Mesothelial cell of epicardium (in vitro differentiated cells): ENCODE measurements at regions not wholly inside any gene's neighbourhood (a gene's known extent, or its start where the extent isn't known, plus 50 kb on each side); places are given as distances from the start of the nearest gene placed in this dataset.

Source experiments
- DNase-seq, 2 experiments: peaks; one replicate each; pipeline ENCODE4 v3.0.0; 2021; ENCODE audit warnings: low spot score in 2 of 2; ENCODE audit not compliant: unreplicated experiment in 2 of 2
- H3K27ac Mint-ChIP-seq: 2 replicates; pipeline ENCODE4 v1.8.0; 2021; ENCODE audit warnings: mixed read lengths
- H3K27me3 Mint-ChIP-seq: 2 replicates; pipeline ENCODE4 v1.8.0; 2021; ENCODE audit warnings: low read depth, mixed read lengths
- H3K36me3 Mint-ChIP-seq: 2 replicates; pipeline ENCODE4 v1.8.0; 2021; ENCODE audit warnings: mixed read lengths
- H3K4me1 Mint-ChIP-seq: 2 replicates; pipeline ENCODE4 v1.8.0; 2021; ENCODE audit warnings: mixed read lengths
- H3K4me3 Mint-ChIP-seq: 2 replicates; pipeline ENCODE4 v1.8.0; 2021; ENCODE audit warnings: mild to moderate bottlenecking, moderate library complexity, mixed read lengths
- H3K9me3 Mint-ChIP-seq: 2 replicates; pipeline ENCODE4 v1.8.0; 2021; ENCODE audit warnings: mixed read lengths
- TF ChIP-seq, protein P1 (sequence below): fragments of 200-600 bp; sonication (generic); IDR thresholded peaks from one replicate; pipeline ENCODE4 v1.5.0; 2021; ENCODE audit warnings: antibody characterized with exemption; ENCODE audit not compliant: unreplicated experiment

DNA sequence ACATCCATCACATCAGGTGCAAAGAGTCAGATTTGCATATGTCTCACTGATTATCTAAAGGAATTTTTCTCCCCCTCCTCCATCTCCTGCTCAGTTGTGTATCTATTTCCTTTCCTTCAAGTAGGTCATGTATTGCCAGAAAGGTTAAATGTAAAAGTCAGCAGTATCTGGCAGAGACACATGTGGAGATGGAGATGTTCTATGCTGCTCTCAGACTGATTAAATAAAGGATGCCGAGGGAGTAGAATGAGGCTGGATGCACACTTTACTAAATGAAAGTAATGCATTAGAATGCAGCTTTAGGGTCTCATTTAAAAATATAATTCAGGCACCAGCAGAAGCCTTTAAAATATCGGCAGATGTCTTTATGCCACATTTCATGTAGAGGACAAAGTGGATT, 555.3 kb downstream of the RNF144A start:
- Mint-ChIP-seq H3K4me1 (peaks cover 2% of the 10 kb centered on the region), H3K27me3 (peaks cover 1% of the 10 kb centered on the region), H3K27ac (no peak overlapping the region), H3K9me3 (no peaks in the 10 kb centered on the region), H3K36me3 (no peaks in the 10 kb centered on the region), H3K4me3 (no peak overlapping the region)
- TF ChIP-seq, protein P1, sequence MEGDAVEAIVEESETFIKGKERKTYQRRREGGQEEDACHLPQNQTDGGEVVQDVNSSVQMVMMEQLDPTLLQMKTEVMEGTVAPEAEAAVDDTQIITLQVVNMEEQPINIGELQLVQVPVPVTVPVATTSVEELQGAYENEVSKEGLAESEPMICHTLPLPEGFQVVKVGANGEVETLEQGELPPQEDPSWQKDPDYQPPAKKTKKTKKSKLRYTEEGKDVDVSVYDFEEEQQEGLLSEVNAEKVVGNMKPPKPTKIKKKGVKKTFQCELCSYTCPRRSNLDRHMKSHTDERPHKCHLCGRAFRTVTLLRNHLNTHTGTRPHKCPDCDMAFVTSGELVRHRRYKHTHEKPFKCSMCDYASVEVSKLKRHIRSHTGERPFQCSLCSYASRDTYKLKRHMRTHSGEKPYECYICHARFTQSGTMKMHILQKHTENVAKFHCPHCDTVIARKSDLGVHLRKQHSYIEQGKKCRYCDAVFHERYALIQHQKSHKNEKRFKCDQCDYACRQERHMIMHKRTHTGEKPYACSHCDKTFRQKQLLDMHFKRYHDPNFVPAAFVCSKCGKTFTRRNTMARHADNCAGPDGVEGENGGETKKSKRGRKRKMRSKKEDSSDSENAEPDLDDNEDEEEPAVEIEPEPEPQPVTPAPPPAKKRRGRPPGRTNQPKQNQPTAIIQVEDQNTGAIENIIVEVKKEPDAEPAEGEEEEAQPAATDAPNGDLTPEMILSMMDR, result no peak
- no peak for DNase-seq

DNA sequence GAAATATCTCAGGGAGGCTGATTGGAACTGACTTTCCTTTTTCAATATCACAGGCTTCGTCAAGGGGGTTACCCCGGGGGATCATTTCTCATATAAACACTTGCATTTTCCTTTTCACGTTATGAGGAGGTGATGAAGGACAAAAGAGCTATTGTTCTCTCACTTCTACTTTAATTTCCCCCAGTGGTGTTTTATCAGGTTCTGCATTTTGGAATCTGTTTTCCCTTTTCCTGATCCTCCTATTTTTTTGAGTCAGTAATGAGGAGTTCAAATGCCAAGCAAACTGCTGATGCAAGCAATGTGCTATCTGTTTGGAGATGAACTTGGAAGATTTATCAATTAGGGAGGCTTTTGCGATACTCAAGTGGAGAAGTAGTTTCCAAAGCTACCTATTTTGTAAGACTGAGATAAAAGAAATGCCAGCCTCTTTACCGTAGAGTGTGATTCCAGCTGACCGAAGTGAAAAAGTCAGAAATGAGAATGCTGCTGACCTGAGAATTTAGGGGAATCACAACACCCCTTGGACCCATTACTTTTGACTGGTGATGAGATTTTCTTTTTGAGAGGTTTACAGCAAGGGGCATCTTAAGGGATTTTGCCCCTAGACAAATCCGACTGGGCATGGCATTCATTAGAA, 556.0 kb downstream of the RNF144A start:
- Mint-ChIP-seq H3K27me3 (peaks cover 1% of the 10 kb centered on the region), H3K4me1 (peaks cover 2% of the 10 kb centered on the region), H3K36me3 (no peaks in the 10 kb centered on the region), H3K4me3 (no peak overlapping the region), H3K27ac (no peak overlapping the region), H3K9me3 (no peaks in the 10 kb centered on the region)
- TF ChIP-seq, protein P1, result no peak
- DNase-seq, result no peak

DNA sequence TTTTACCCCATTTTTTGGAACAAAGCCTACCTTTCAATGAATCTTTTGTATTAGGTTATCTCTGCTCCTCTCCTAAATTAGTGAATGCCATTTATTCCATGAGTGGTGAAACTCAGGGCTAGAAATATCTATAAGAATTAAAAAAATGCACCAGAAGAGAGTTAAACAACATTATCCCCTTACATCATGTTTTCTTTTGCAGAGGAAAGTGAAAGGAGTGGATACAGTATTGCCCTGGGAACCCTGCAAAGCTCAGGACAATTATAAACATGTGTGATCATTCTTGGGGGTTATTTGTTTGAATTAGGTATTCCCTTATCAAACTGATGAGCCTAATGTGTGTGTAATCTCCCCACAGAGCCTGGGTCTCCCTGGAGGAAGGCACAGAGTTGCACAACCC, 559.2 kb downstream of the RNF144A start:
- no peak for DNase-seq
- no peak overlapping the region for H3K4me3 Mint-ChIP-seq
- H3K36me3 Mint-ChIP-seq, result no peaks in the 10 kb centered on the region
- H3K4me1 Mint-ChIP-seq, result peaks cover 2% of the 10 kb centered on the region
- H3K27ac Mint-ChIP-seq, result no peak overlapping the region
- H3K27me3 Mint-ChIP-seq, result peaks cover 1% of the 10 kb centered on the region
- no peaks in the 10 kb centered on the region for H3K9me3 Mint-ChIP-seq
- TF ChIP-seq, protein P1, result no peak

DNA sequence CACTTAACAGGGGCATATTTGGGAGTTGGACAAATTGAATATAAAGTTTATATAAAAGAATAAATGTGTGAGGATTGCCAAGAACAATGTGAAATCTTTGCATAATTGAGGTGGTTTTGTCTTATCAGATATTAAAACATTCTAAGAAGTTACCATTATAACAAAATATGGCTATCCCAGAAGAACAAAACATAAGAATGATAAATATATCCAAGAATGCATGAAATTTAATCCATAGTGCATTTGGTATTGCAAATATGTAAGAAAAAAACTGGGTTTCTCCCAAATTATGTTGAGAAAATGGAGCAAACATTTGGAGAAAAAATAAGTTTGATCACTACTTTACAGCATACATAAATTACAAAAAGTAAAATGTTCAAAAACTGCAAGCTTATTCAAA, 562.4 kb downstream of the RNF144A start:
- Mint-ChIP-seq H3K4me3 (no peak overlapping the region), H3K36me3 (no peaks in the 10 kb centered on the region), H3K4me1 (peaks cover 2% of the 10 kb centered on the region), H3K27me3 (no peaks in the 10 kb centered on the region), H3K9me3 (peaks cover 11% of the 10 kb centered on the region), H3K27ac (no peak overlapping the region)
- no peak for DNase-seq
- TF ChIP-seq, protein P1, result no peak

DNA sequence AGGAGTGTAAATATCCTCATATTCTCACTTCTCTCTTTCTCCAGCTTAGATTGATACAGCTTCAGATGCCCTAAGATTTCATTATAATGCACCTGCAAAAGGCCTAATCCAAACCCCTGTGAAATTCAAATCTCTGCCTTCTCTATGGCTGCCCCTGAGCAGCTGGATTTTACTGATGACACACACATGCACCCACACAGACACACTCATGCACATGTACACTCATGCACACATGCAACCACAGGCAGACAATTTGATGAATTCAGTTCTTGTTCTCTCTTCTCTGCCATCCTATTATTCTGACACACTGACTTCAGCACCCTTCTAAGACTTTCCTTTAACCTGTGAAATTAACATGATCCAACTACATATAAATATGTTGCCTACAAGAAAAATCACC, 563.2 kb downstream of the RNF144A start:
- Mint-ChIP-seq H3K4me3 (no peak overlapping the region), H3K27me3 (no peaks in the 10 kb centered on the region), H3K27ac (no peak overlapping the region), H3K4me1 (peaks cover 2% of the 10 kb centered on the region), H3K36me3 (no peaks in the 10 kb centered on the region), H3K9me3 (peaks cover 11% of the 10 kb centered on the region)
- no peak for DNase-seq
- TF ChIP-seq, protein P1, result no peak

DNA sequence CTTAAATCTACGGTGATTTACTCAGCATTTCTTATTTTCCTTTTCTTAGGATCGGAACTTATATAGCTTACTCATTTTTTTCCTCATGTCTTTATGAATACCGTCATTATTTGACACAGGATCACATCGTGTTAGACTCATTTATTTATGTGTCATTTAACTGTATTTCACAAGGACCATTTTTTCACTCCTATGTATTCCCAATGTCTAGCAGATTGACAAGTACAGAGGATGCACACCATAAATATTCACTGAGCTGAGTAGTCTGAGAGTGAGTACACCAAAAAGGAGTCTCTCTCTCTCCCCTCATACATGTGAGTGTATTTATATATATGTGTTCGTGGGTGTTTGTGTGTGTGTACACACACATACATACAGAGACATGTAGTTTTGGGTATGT, 573.5 kb downstream of the RNF144A start:
- H3K36me3 Mint-ChIP-seq, result peaks cover 3% of the 10 kb centered on the region
- no peak overlapping the region for H3K27ac Mint-ChIP-seq
- H3K27me3 Mint-ChIP-seq, result peaks cover 18% of the 10 kb centered on the region
- TF ChIP-seq, protein P1, result no peak
- H3K9me3 Mint-ChIP-seq, result peaks cover 10% of the 10 kb centered on the region
- DNase-seq, result no peak
- no peak overlapping the region for H3K4me3 Mint-ChIP-seq
- no peaks in the 10 kb centered on the region for H3K4me1 Mint-ChIP-seq
